ENCODE measurements at regions not wholly inside any gene's neighbourhood (a gene's known extent, or its start where the extent isn't known, plus 50 kb on each side); places are given as distances from the start of the nearest gene placed in this dataset.

GRCh38 chr2:151029406-151030157, 232.1 kb downstream of the RBM43 start:
- DNase-seq: no peak

- no peak for DNase-seq
Measured at GRCh38 chr2:151028691-151029176, 232.9 kb downstream of the RBM43 start.

GRCh38 chr2:151027151-151027550, 234.5 kb downstream of the RBM43 start:
- DNase-seq: no peak

GRCh38 chr2:151025816-151026215, 235.8 kb downstream of the RBM43 start:
- no peak for DNase-seq

- no peak for DNase-seq
Measured at GRCh38 chr2:151024696-151025251, 236.9 kb downstream of the RBM43 start.

- no peak for DNase-seq
Measured at GRCh38 chr2:151021747-151022452, 239.8 kb downstream of the RBM43 start.

GRCh38 chr2:151020411-151020810, 241.3 kb downstream of the RBM43 start:
- DNase-seq: no peak

- DNase-seq: no peak
Measured at GRCh38 chr2:151009437-151010175, 252.1 kb downstream of the RBM43 start.

GRCh38 chr2:151007365-151007764, 254.3 kb downstream of the RBM43 start:
- DNase-seq: no peak

GRCh38 chr2:151002959-151003600, 258.6 kb downstream of the RBM43 start:
- DNase-seq: no peak

- no peak for DNase-seq
Measured at GRCh38 chr2:150997702-150998440, 263.8 kb downstream of the RBM43 start.

- no peak for DNase-seq
Measured at GRCh38 chr2:150997066-150997465, 264.6 kb downstream of the RBM43 start.

- DNase-seq: no peak
Measured at GRCh38 chr2:150994076-150994475, 267.6 kb downstream of the RBM43 start.

- DNase-seq: no peak
Measured at GRCh38 chr2:150989969-150990368, 271.7 kb downstream of the RBM43 start.

GRCh38 chr2:150985741-150986140, 275.9 kb downstream of the RBM43 start:
- DNase-seq: no peak

GRCh38 chr2:150983314-150983897, 278.3 kb downstream of the RBM43 start:
- DNase-seq: no peak

GRCh38 chr2:150981826-150982225, 279.8 kb downstream of the RBM43 start:
- DNase-seq: no peak

GRCh38 chr2:150978053-150978452, 283.6 kb downstream of the RBM43 start:
- no peak for DNase-seq

GRCh38 chr2:150977296-150977695, 284.4 kb downstream of the RBM43 start:
- no peak for DNase-seq

- no peak for DNase-seq
Measured at GRCh38 chr2:150976604-150977003, 285.1 kb downstream of the RBM43 start.

- no peak for DNase-seq
Measured at GRCh38 chr2:150974864-150975263, 286.8 kb downstream of the RBM43 start.

GRCh38 chr2:150974234-150974633, 287.4 kb downstream of the RBM43 start:
- DNase-seq: no peak
